Tibial artery (tissue), 4 donors: ENCODE measurements at regions not wholly inside any gene's neighbourhood (a gene's known extent, or its start where the extent isn't known, plus 50 kb on each side); places are given as distances from the start of the nearest gene placed in this dataset.

Source experiments
- DNase-seq, 2 donors: peaks; one replicate each; pipeline ENCODE4 v3.0.0-alpha.2; 2019
- H3K27ac ChIP-seq, 2 donors: fragments of 200-600 bp; sonication (generic) in 1 of 2; 1 replicate in 1 of 2; 2 replicates in 1 of 2; pipeline ENCODE4 v1.5.1; 2018 to 2019; ENCODE audit warnings: mild to moderate bottlenecking in 1 of 2
- H3K27me3 ChIP-seq, 2 donors: fragments of 200-600 bp; sonication (generic) in 1 of 2; one replicate each; pipeline versions ENCODE4 v1.5.1 to v1.6.0; 2016 to 2019
- H3K36me3 ChIP-seq, 3 donors: fragments of 200-600 bp; sonication (generic) in 2 of 3; one replicate each; pipeline ENCODE4 v1.5.1; 2016 to 2019; ENCODE audit warnings: mild to moderate bottlenecking in 2 of 3
- H3K4me1 ChIP-seq, 4 donors: fragments of 200-600 bp; sonication (generic) in 2 of 4; 1 replicate in 3 of 4; 2 replicates in 1 of 4; pipeline ENCODE4 v1.5.1; 2016 to 2019
- H3K4me3 ChIP-seq, 2 donors: fragments of 200-600 bp; sonication (generic) in 1 of 2; 1 replicate in 1 of 2; 2 replicates in 1 of 2; pipeline ENCODE4 v1.5.1; 2018 to 2019; ENCODE audit warnings: mild to moderate bottlenecking in 2 of 2
- H3K9me3 ChIP-seq, 3 donors: fragments of 200-600 bp; sonication (generic) in 1 of 3; one replicate each; pipeline ENCODE4 v1.5.1; 2016 to 2019
- intact Hi-C: fragments of 100-400 bp; cut with DNase I; formaldehyde crosslinking; loops from one replicate; pipeline ENCODE4 v1.15.0; 2023; ENCODE audit warnings: low total_unique reads
- TF ChIP-seq, protein P1 (sequence below), 2 experiments: fragments of 200-600 bp in 1 of 2; fragments of 450-650 bp in 1 of 2; IDR thresholded peaks; one replicate each; pipeline ENCODE4 v1.5.1; 2017 to 2019; ENCODE audit warnings: antibody characterized with exemption in 2 of 2, mild to moderate bottlenecking in 1 of 2, moderate library complexity in 1 of 2

DNA sequence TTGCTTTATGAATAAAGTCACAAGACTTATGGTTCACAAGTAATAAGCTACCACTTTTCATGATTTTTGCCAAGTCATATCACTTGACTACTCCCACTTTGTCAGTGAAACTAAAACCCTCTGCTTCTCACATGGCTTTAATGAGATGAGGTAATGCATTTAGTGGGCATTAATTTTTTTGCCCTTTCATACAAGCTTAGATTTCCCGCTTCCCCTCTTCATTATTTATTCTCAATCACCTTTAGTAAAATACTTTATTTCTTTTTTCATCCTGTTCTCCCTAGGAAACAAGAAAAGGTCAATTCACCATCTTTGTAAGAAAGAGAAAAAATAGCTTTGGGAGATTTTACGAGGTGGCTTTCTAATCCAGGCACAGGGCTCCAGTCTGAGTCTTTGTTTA is 109.6 kb upstream of the STARD3NL start:
- H3K36me3 ChIP-seq, result no peaks in the 10 kb centered on the region
- H3K4me1 ChIP-seq, result no peaks in the 10 kb centered on the region
- TF ChIP-seq, protein P1, sequence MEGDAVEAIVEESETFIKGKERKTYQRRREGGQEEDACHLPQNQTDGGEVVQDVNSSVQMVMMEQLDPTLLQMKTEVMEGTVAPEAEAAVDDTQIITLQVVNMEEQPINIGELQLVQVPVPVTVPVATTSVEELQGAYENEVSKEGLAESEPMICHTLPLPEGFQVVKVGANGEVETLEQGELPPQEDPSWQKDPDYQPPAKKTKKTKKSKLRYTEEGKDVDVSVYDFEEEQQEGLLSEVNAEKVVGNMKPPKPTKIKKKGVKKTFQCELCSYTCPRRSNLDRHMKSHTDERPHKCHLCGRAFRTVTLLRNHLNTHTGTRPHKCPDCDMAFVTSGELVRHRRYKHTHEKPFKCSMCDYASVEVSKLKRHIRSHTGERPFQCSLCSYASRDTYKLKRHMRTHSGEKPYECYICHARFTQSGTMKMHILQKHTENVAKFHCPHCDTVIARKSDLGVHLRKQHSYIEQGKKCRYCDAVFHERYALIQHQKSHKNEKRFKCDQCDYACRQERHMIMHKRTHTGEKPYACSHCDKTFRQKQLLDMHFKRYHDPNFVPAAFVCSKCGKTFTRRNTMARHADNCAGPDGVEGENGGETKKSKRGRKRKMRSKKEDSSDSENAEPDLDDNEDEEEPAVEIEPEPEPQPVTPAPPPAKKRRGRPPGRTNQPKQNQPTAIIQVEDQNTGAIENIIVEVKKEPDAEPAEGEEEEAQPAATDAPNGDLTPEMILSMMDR (IDR thresholded peaks at IDR 0.05), result no peak
- no peaks in the 10 kb centered on the region for H3K9me3 ChIP-seq
- H3K4me3 ChIP-seq, result no peak overlapping the region
- H3K27me3 ChIP-seq, result no peaks in the 10 kb centered on the region
- no peak overlapping the region for H3K27ac ChIP-seq
- no peak for DNase-seq
- intact Hi-C loops, result no loop called here

DNA sequence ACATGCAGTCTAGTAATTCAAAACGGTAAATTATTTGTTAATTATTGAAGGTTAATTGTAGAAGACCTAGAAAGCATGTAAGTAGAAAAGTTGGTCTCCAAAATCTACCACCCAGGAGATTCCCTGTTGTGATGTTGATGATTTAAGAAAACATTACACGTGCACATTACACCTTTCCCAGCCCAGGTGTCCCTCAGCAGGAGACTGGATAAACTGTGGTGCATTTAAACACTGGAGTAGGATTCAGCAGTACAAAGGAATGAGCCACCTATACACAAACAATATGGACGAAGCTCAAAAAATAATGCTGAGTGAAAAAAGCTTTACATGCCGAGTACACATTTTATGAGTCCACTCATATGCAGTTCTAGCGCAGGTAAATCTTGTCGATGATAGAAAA is 109.0 kb upstream of the STARD3NL start:
- intact Hi-C loops, result no loop called here
- no peaks in the 10 kb centered on the region for H3K9me3 ChIP-seq
- TF ChIP-seq, protein P1 (IDR thresholded peaks at IDR 0.05), result no peak
- no peak for DNase-seq
- no peak overlapping the region for H3K4me3 ChIP-seq
- no peaks in the 10 kb centered on the region for H3K27me3 ChIP-seq
- no peak overlapping the region for H3K27ac ChIP-seq
- no peaks in the 10 kb centered on the region for H3K4me1 ChIP-seq
- no peaks in the 10 kb centered on the region for H3K36me3 ChIP-seq

DNA sequence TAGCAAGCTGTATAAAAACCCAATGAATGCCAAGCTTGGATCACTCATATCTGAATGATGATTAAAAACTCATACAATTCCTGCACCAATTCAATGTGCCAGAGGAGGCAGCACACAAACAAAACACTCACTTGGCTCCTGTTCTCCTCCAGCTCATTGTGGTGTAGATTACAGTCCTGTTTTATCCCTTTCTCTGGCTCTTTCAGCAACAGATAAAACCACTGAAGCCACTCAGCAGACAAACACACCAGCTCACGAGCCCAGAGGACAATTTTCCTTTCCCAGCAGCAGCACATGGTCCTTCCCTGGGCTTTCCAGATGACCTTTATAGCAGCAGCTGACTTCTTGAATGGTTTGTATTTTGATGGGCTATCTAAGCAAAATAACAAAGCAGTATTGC is 107.3 kb upstream of the STARD3NL start:
- Histone ChIP-seq H3K36me3 (no peaks in the 10 kb centered on the region), H3K9me3 (no peaks in the 10 kb centered on the region), H3K27ac (no peak overlapping the region), H3K27me3 (no peaks in the 10 kb centered on the region), H3K4me3 (no peak overlapping the region), H3K4me1 (no peaks in the 10 kb centered on the region)
- no peak for DNase-seq
- intact Hi-C loops, result no loop called here
- TF ChIP-seq, protein P1 (IDR thresholded peaks at IDR 0.05), result no peak

DNA sequence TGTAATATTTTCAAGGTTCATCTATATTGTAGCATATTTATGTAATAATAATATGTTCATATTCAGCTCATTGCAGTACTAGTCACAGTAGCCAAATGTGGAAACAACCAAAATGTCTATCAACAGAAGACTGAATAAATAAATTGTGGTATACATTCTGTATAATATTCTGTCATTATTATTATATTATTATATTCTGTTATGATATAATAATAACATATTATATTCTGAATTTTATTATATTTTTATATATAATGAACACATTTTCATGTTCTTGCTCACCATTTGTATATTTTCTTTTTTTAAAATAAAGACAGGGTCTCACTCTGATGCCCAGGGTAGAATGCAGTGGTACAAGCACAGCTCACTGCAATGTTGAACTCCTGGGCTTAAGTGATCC is 91.2 kb upstream of the STARD3NL start:
- TF ChIP-seq, protein P1 (IDR thresholded peaks at IDR 0.05), result no peak

DNA sequence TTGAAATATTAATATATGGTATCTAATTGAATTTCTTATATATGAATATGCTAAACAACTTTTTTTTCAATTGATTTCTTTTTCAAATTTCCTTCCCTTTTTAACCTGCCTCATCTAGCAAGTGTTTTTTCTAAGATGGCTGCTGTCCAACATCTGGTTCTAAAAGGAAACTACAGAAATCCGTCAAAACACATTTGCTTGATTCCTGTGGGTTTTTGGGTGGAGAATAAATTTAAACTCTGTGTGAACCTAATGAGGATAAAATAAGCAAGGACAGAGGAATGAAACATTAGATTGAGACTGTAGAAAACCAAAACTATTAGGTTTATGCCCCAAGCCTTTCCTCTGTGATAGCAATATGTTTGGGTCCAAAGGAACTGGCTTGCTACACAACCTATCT is 75.5 kb upstream of the STARD3NL start:
- H3K9me3 ChIP-seq, result no peaks in the 10 kb centered on the region
- no peaks in the 10 kb centered on the region for H3K36me3 ChIP-seq
- no peaks in the 10 kb centered on the region for H3K27me3 ChIP-seq
- TF ChIP-seq, protein P1 (IDR thresholded peaks at IDR 0.05), result no peak
- H3K27ac ChIP-seq, result no peak overlapping the region
- H3K4me1 ChIP-seq, result peaks cover 0 to 9% (median 0%) of the 10 kb centered on the region in 4 donors
- intact Hi-C loops, result no loop called here
- no peak for DNase-seq
- H3K4me3 ChIP-seq, result no peak overlapping the region

More for the DNA sequence above, 91.2 kb upstream of the STARD3NL start:
- DNase-seq, result no peak
- H3K27me3 ChIP-seq, result no peaks in the 10 kb centered on the region
- no peak overlapping the region for H3K4me3 ChIP-seq
- H3K9me3 ChIP-seq, result no peaks in the 10 kb centered on the region
- no peaks in the 10 kb centered on the region for H3K4me1 ChIP-seq
- H3K27ac ChIP-seq, result no peak overlapping the region
- no peaks in the 10 kb centered on the region for H3K36me3 ChIP-seq
- intact Hi-C loops, result no loop called here

DNA sequence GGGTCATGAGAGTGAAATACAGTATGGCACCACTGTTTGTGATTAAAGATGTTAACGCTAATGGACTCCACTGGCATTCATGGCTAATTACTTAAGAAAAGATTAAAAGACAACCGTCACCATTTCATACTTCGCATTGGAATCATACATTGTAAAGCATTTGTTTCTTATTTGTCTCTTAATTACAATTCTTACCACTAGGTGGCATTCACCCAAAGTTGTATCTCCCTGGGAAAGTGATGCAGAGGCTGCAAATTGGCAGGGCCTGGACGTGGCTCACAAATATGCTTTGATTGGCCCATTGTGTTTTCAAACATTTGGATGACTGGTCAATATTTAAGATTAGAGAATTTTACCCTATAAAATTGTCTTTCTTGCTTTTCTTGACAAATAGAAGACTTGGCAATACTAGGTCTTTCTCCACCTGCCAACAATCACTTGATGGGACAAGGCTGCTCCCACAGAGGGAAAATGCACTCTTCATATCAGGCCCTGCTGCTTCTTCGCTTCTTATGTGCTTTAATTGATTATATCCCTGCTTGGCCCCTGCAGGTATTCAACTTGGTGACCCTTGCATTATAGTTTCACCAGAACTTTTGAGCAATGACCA is 72.1 kb upstream of the STARD3NL start:
- Histone ChIP-seq H3K36me3 (no peaks in the 10 kb centered on the region), H3K9me3 (no peaks in the 10 kb centered on the region), H3K4me3 (no peak overlapping the region), H3K27me3 (no peaks in the 10 kb centered on the region), H3K4me1 (peaks cover 0 to 9% (median 0%) of the 10 kb centered on the region in 4 donors), H3K27ac (no peak overlapping the region)
- TF ChIP-seq, protein P1 (IDR thresholded peaks at IDR 0.05), result peak; percentile 62 to 65
- intact Hi-C loops, result loop anchor here (2.0 to 5.0 kb wide), 2 partner anchors 117 to 204 kb away; no protein-coding TSS in a partner anchor
- DNase-seq, result no peak
